ENCODE measurements at regions not wholly inside any gene's neighbourhood (a gene's known extent, or its start where the extent isn't known, plus 50 kb on each side); places are given as distances from the start of the nearest gene placed in this dataset.

DNA sequence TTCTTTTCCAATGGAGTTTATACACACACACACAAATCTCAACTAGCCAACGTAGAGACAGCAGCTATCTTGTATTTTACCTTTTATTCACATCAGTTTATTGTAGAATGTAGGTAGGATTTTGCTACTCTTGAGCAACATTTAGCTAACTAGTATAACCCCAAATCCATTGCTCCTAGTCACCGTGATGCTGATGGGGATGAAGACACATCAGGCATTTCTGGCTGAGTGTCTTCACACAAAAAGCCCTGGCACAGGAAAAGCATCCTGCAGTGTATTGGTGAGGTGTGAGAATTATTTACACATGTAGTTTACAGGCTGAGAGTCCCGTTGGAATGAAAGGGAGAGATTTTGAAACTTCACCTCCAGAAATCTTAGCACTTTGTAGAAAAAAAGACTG, 65.9 kb upstream of the FBXL4 start:
- no peaks in the 10 kb centered on the region for H3K36me3 ChIP-seq (ENCODE audit: control insufficient read depth, insufficient read depth, low read length)
- H3K4me3 ChIP-seq (ENCODE audit: low read depth, low read length): no peak overlapping the region
- DNase-seq (ENCODE audit: low read depth) (no peak), FAIRE-seq (no peak)
- TF ChIP-seq CTCF (IDR thresholded peaks at IDR 0.05; ENCODE audit: insufficient read depth, low read length, severe bottlenecking): no peak
- no peaks in the 10 kb centered on the region for H3K27me3 ChIP-seq (ENCODE audit: control insufficient read depth, insufficient read depth, low read length)

- Histone ChIP-seq H3K36me3 (ENCODE audit: control insufficient read depth, insufficient read depth, low read length) (no peaks in the 10 kb centered on the region), H3K4me3 (ENCODE audit: low read depth, low read length) (no peak overlapping the region), H3K27me3 (ENCODE audit: control insufficient read depth, insufficient read depth, low read length) (no peaks in the 10 kb centered on the region)
- peak; percentile 85 for DNase-seq (ENCODE audit: low read depth)
- no peak for FAIRE-seq
- no peak for TF ChIP-seq CTCF (IDR thresholded peaks at IDR 0.05; ENCODE audit: insufficient read depth, low read length, severe bottlenecking)
Measured at GRCh38 chr6:99013145-99013544, 65.4 kb upstream of the FBXL4 start.

DNA sequence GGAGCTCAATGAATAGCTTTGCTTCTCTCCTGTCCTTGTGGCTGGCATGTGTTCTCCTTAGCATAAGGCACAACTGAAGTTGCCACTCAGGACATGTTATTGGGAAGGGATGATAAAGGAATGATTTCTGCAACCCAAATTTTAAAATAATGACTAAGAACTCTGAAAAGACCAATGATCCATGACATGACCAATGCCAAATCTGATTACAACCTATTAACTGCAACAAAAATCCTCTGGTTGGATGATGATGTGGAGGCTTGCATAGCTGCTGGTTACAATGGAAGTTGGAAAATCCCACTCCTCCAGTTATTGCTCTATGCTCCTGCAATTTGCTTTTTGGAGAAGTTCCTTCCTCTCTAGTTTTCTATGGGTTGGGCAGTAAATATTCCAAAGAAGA, 63.4 kb upstream of the FBXL4 start:
- no peak for DNase-seq (ENCODE audit: low read depth)
- no peak for TF ChIP-seq CTCF (IDR thresholded peaks at IDR 0.05; ENCODE audit: insufficient read depth, low read length, severe bottlenecking)
- Histone ChIP-seq H3K4me3 (ENCODE audit: low read depth, low read length) (no peak overlapping the region), H3K27me3 (ENCODE audit: control insufficient read depth, insufficient read depth, low read length) (no peaks in the 10 kb centered on the region), H3K36me3 (ENCODE audit: control insufficient read depth, insufficient read depth, low read length) (no peaks in the 10 kb centered on the region)
- FAIRE-seq: no peak

- H3K27me3 ChIP-seq (ENCODE audit: control insufficient read depth, insufficient read depth, low read length): no peaks in the 10 kb centered on the region
- TF ChIP-seq CTCF (IDR thresholded peaks at IDR 0.05; ENCODE audit: insufficient read depth, low read length, severe bottlenecking): no peak
- FAIRE-seq (no peak), DNase-seq (ENCODE audit: low read depth) (no peak)
- no peaks in the 10 kb centered on the region for H3K36me3 ChIP-seq (ENCODE audit: control insufficient read depth, insufficient read depth, low read length)
- H3K4me3 ChIP-seq (ENCODE audit: low read depth, low read length): no peak overlapping the region
Measured at GRCh38 chr6:99002831-99003230, 55.1 kb upstream of the FBXL4 start.

- Histone ChIP-seq H3K4me3 (ENCODE audit: low read depth, low read length) (no peak overlapping the region), H3K36me3 (ENCODE audit: control insufficient read depth, insufficient read depth, low read length) (no peaks in the 10 kb centered on the region), H3K27me3 (ENCODE audit: control insufficient read depth, insufficient read depth, low read length) (no peaks in the 10 kb centered on the region)
- no peak for FAIRE-seq
- no peak for DNase-seq (ENCODE audit: low read depth)
- TF ChIP-seq CTCF (IDR thresholded peaks at IDR 0.05; ENCODE audit: insufficient read depth, low read length, severe bottlenecking): no peak
Measured at GRCh38 chr6:98998103-98998502, 50.4 kb upstream of the FBXL4 start.
